Common myeloid progenitor, CD34-positive (primary cell): ENCODE measurements at regions not wholly inside any gene's neighbourhood (a gene's known extent, or its start where the extent isn't known, plus 50 kb on each side); places are given as distances from the start of the nearest gene placed in this dataset.

ENCODE experiments used
- CTCF ChIA-PET: fragments of 350-600 bp; sonication (Branson Sonifier 250); formaldehyde crosslinking; loops from one replicate; lab custom pipeline; 2021; ENCODE audit warnings: antibody characterized with exemption; lab: Charles Lee
- POLR2A ChIA-PET: fragments of 350-600 bp; sonication (Branson Sonifier 250); formaldehyde crosslinking; loops from one replicate; lab custom pipeline; 2021; ENCODE audit warnings: antibody characterized with exemption; lab: Charles Lee
- DNase-seq, 3 donors: peaks; one replicate each; pipeline versions ENCODE4 v3.0.0 to v3.0.0-alpha.2; 2013
- H3K27ac ChIP-seq, 2 experiments: 1 replicate in 1 of 2; 2 replicates in 1 of 2; pipeline ENCODE4 v1.7.0; 2013; ENCODE audit warnings: inconsistent platforms in 2 of 2, low read length in 2 of 2, mild to moderate bottlenecking in 2 of 2, low read depth in 1 of 2, moderate library complexity in 1 of 2; ENCODE audit not compliant: severe bottlenecking in 2 of 2, insufficient read depth in 1 of 2, poor library complexity in 1 of 2
- H3K27me3 ChIP-seq, 5 experiments: replicated peaks in 2 of 5; 1 replicate in 3 of 5; 2 replicates in 2 of 5; pipeline versions ENCODE4 v1.6.1 to v1.7.0; 2013; ENCODE audit warnings: low read length in 4 of 5, mild to moderate bottlenecking in 2 of 5, moderate library complexity in 2 of 5, inconsistent platforms in 1 of 5; ENCODE audit not compliant: insufficient read depth in 5 of 5, control insufficient read depth in 4 of 5
- H3K36me3 ChIP-seq, 4 experiments: 1 replicate in 2 of 4; 2 replicates in 2 of 4; pipeline versions ENCODE4 v1.6.1 to v1.7.0; 2013; ENCODE audit warnings: low read length in 3 of 4, control low read depth in 1 of 4, mild to moderate bottlenecking in 1 of 4; ENCODE audit not compliant: control insufficient read depth in 4 of 4, insufficient read depth in 4 of 4
- H3K4me1 ChIP-seq, 4 experiments: 1 replicate in 3 of 4; 2 replicates in 1 of 4; pipeline versions ENCODE4 v1.6.1 to v1.7.1; 2013; ENCODE audit warnings: low read length in 3 of 4, mild to moderate bottlenecking in 3 of 4, control low read depth in 1 of 4, inconsistent platforms in 1 of 4, moderate library complexity in 1 of 4; ENCODE audit not compliant: control insufficient read depth in 4 of 4, insufficient read depth in 4 of 4; ENCODE audit errors: control extremely low read depth in 1 of 4
- H3K4me3 ChIP-seq, 7 experiments: 1 replicate in 4 of 7; 2 replicates in 3 of 7; pipeline versions ENCODE4 v1.5.1 to v1.7.0; 2013; ENCODE audit warnings: mild to moderate bottlenecking in 7 of 7, low read length in 6 of 7, moderate library complexity in 6 of 7, inconsistent platforms in 2 of 7, low read depth in 2 of 7, control low read depth in 1 of 7; ENCODE audit not compliant: insufficient read depth in 4 of 7, control insufficient read depth in 1 of 7; ENCODE audit errors: extremely low read depth in 1 of 7
- H3K9me3 ChIP-seq, 5 experiments: 1 replicate in 4 of 5; 2 replicates in 1 of 5; pipeline versions ENCODE4 v1.6.1 to v1.7.1; 2013; ENCODE audit warnings: low read length in 4 of 5, mild to moderate bottlenecking in 2 of 5, inconsistent platforms in 1 of 5, low read depth in 1 of 5, moderate library complexity in 1 of 5; ENCODE audit not compliant: control insufficient read depth in 4 of 5, insufficient read depth in 2 of 5; ENCODE audit errors: control extremely low read depth in 1 of 5
- WGBS: methylation state at CpG from one replicate; pipeline ENCODE4 v1.1.5; 2013; ENCODE audit not compliant: insufficient coverage; 5-methylcytosine and 5-hydroxymethylcytosine counted together

GRCh38 chr5:62029303-62029702, 276.7 kb upstream of the KIF2A start:
- ChIA-PET CTCF (no interaction called here), POLR2A (no interaction called here)
- Histone ChIP-seq H3K4me3 (no peak overlapping the region), H3K27me3 (no peaks in the 10 kb centered on the region), H3K27ac (no peak overlapping the region), H3K36me3 (no peaks in the 10 kb centered on the region), H3K9me3 (peaks cover 0 to 1% (median 0%) of the 10 kb centered on the region in 5 experiments), H3K4me1 (no peaks in the 10 kb centered on the region)
- DNase-seq: no peak
- WGBS: 100% methylated on average over 2 of the region's 2 CpGs

GRCh38 chr5:62030326-62030725, 275.7 kb upstream of the KIF2A start:
- Histone ChIP-seq H3K27me3 (no peaks in the 10 kb centered on the region), H3K27ac (no peak overlapping the region), H3K9me3 (peaks cover 0 to 1% (median 0%) of the 10 kb centered on the region in 5 experiments), H3K36me3 (no peaks in the 10 kb centered on the region), H3K4me3 (no peak overlapping the region), H3K4me1 (no peaks in the 10 kb centered on the region)
- ChIA-PET CTCF (no interaction called here), POLR2A (no interaction called here)
- 88% methylated on average over 2 of the region's 2 CpGs for WGBS
- DNase-seq: no peak

- no peaks in the 10 kb centered on the region for H3K4me1 ChIP-seq
- no peak for DNase-seq
- CTCF ChIA-PET: interaction anchor here (0.8 kb wide), 1 partner anchor 166 kb away, joined by 3 read pairs; no protein-coding TSS in a partner anchor
- no peaks in the 10 kb centered on the region for H3K36me3 ChIP-seq
- H3K27ac ChIP-seq: no peak overlapping the region
- H3K27me3 ChIP-seq: peaks cover 0 to 5% (median 0%) of the 10 kb centered on the region in 5 experiments
- no peak overlapping the region for H3K4me3 ChIP-seq
- WGBS: 71% methylated on average over 1 of the region's 1 CpG
- POLR2A ChIA-PET: no interaction called here
- H3K9me3 ChIP-seq: peaks cover 0 to 4% (median 0%) of the 10 kb centered on the region in 5 experiments
Observed at GRCh38 chr5:62038024-62038423, 268.0 kb upstream of the KIF2A start.

GRCh38 chr5:62041156-62041756, 264.8 kb upstream of the KIF2A start:
- WGBS: 100% methylated on average over 3 of the region's 5 CpGs
- Histone ChIP-seq H3K9me3 (peaks cover 0 to 6% (median 0%) of the 10 kb centered on the region in 5 experiments), H3K4me1 (no peaks in the 10 kb centered on the region), H3K4me3 (no peak overlapping the region), H3K36me3 (no peaks in the 10 kb centered on the region), H3K27me3 (peaks cover 0 to 5% (median 0%) of the 10 kb centered on the region in 5 experiments), H3K27ac (no peak overlapping the region)
- CTCF ChIA-PET: no interaction called here
- DNase-seq: no peak
- POLR2A ChIA-PET: interaction anchor here (0.6 kb wide), 1 partner anchor 744 kb away, joined by 3 read pairs; no protein-coding TSS in a partner anchor

GRCh38 chr5:62042007-62042406, 264.0 kb upstream of the KIF2A start:
- POLR2A ChIA-PET: no interaction called here

GRCh38 chr5:62043289-62044280, 262.4 kb upstream of the KIF2A start:
- no peaks in the 10 kb centered on the region for H3K4me1 ChIP-seq
- peaks cover 0 to 5% (median 0%) of the 10 kb centered on the region in 5 experiments for H3K27me3 ChIP-seq
- no peaks in the 10 kb centered on the region for H3K36me3 ChIP-seq
- ChIA-PET CTCF (no interaction called here), POLR2A (no interaction called here)
- no peak overlapping the region for H3K27ac ChIP-seq
- no peak for DNase-seq
- WGBS: 43% methylated on average over 2 of the region's 4 CpGs
- peaks cover 0 to 3% (median 0%) of the 10 kb centered on the region in 5 experiments for H3K9me3 ChIP-seq
- no peak overlapping the region for H3K4me3 ChIP-seq

More at GRCh38 chr5:62042007-62042406, 264.0 kb upstream of the KIF2A start:
- CTCF ChIA-PET: no interaction called here
- Histone ChIP-seq H3K9me3 (peaks cover 0 to 4% (median 0%) of the 10 kb centered on the region in 5 experiments), H3K27me3 (peaks cover 0 to 5% (median 0%) of the 10 kb centered on the region in 5 experiments), H3K27ac (no peak overlapping the region), H3K4me1 (no peaks in the 10 kb centered on the region), H3K36me3 (no peaks in the 10 kb centered on the region), H3K4me3 (no peak overlapping the region)
- no peak for DNase-seq
- 100% methylated on average over 1 of the region's 3 CpGs for WGBS
